ENCODE measurements at regions not wholly inside any gene's neighbourhood (a gene's known extent, or its start where the extent isn't known, plus 50 kb on each side); places are given as distances from the start of the nearest gene placed in this dataset.
A peak's percentile ranks its signal among the peaks of the same experiment; 100 is the strongest.

- CTCF ChIA-PET = no interaction called here
- DNase-seq (ENCODE audit: extremely low spot score) = no peak
- POLR2A ChIA-PET = no interaction called here
- no peak for TF ChIP-seq CTBP1 (IDR thresholded peaks at IDR 0.05; ENCODE audit: borderline replicate concordance)
- no peak for TF ChIP-seq NFRKB (IDR thresholded peaks at IDR 0.05)
- TF ChIP-seq PKNOX1 (IDR thresholded peaks at IDR 0.05) = no peak
- TF ChIP-seq ELF4 (IDR thresholded peaks at IDR 0.05) = no peak
- TF ChIP-seq SP1 (IDR thresholded peaks at IDR 0.05) = no peak
- TF ChIP-seq SUZ12 (IDR thresholded peaks at IDR 0.05) = no peak
- TF ChIP-seq L3MBTL2 (conservative IDR thresholded peaks at IDR 0.05) = no peak
- TF ChIP-seq ZNF384 (IDR thresholded peaks at IDR 0.05) = no peak
- TF ChIP-seq BHLHE40 (IDR thresholded peaks at IDR 0.05; ENCODE audit: borderline replicate concordance) = no peak
- TF ChIP-seq FOXK2 (IDR thresholded peaks at IDR 0.05) = no peak
- no peak for TF ChIP-seq LEF1 (IDR thresholded peaks at IDR 0.05; ENCODE audit: borderline replicate concordance)
- no peak for TF ChIP-seq FOXM1 (IDR thresholded peaks at IDR 0.05; ENCODE audit: borderline replicate concordance)
- TF ChIP-seq HDGF (IDR thresholded peaks at IDR 0.05; ENCODE audit: borderline replicate concordance) = no peak
- no peak for TF ChIP-seq ARNT (IDR thresholded peaks at IDR 0.05)
These were observed 240.6 kb downstream of the SNX13 start for GRCh38 chr7:17699696-17700095.

- DNase-seq (ENCODE audit: extremely low spot score) = no peak
- ChIA-PET POLR2A (no interaction called here), CTCF (no interaction called here)
- TF ChIP-seq HDGF (IDR thresholded peaks at IDR 0.05; ENCODE audit: borderline replicate concordance) (no peak), FOXA1 (IDR thresholded peaks at IDR 0.05) (no peak), NFRKB (IDR thresholded peaks at IDR 0.05) (no peak), FOXK2 (IDR thresholded peaks at IDR 0.05) (no peak), ZNF384 (IDR thresholded peaks at IDR 0.05) (no peak), LEF1 (IDR thresholded peaks at IDR 0.05; ENCODE audit: borderline replicate concordance) (no peak), FOXM1 (IDR thresholded peaks at IDR 0.05; ENCODE audit: borderline replicate concordance) (no peak), BHLHE40 (IDR thresholded peaks at IDR 0.05; ENCODE audit: borderline replicate concordance) (no peak), SUZ12 (IDR thresholded peaks at IDR 0.05) (no peak), L3MBTL2 (conservative IDR thresholded peaks at IDR 0.05) (no peak), CTBP1 (IDR thresholded peaks at IDR 0.05; ENCODE audit: borderline replicate concordance) (no peak), SP1 (IDR thresholded peaks at IDR 0.05) (no peak), ELF4 (IDR thresholded peaks at IDR 0.05) (no peak), PKNOX1 (IDR thresholded peaks at IDR 0.05) (no peak), TARDBP (IDR thresholded peaks at IDR 0.05) (no peak), ARNT (IDR thresholded peaks at IDR 0.05) (no peak)
These were observed 240.2 kb downstream of the SNX13 start for GRCh38 chr7:17700138-17700537.

GRCh38 chr7:17706275-17706674, 234.0 kb downstream of the SNX13 start:
- TF ChIP-seq NFRKB (IDR thresholded peaks at IDR 0.05) = no peak
- TF ChIP-seq TARDBP (IDR thresholded peaks at IDR 0.05) = no peak
- no peak for TF ChIP-seq FOXA1 (IDR thresholded peaks at IDR 0.05)
- TF ChIP-seq ARNT (IDR thresholded peaks at IDR 0.05) = no peak
- TF ChIP-seq ELF4 (IDR thresholded peaks at IDR 0.05) = no peak
- TF ChIP-seq SUZ12 (IDR thresholded peaks at IDR 0.05) = no peak
- TF ChIP-seq LEF1 (IDR thresholded peaks at IDR 0.05; ENCODE audit: borderline replicate concordance) = no peak
- no peak for TF ChIP-seq HDGF (IDR thresholded peaks at IDR 0.05; ENCODE audit: borderline replicate concordance)
- ChIA-PET POLR2A (no interaction called here), CTCF (interaction anchor here (0.6 to 1.2 kb wide), 6 partner anchors 20 to 1046 kb away, joined by 3 to 5 read pairs (median 3); no protein-coding TSS in a partner anchor)
- no peak for DNase-seq (ENCODE audit: extremely low spot score)

- ChIA-PET POLR2A (no interaction called here), CTCF (interaction anchor here (0.6 to 1.2 kb wide), 7 partner anchors 20 to 1047 kb away, joined by 3 to 5 read pairs (median 3); no protein-coding TSS in a partner anchor)
These were observed 233.6 kb downstream of the SNX13 start for GRCh38 chr7:17706734-17707133.

GRCh38 chr7:17709127-17709526, 231.2 kb downstream of the SNX13 start:
- no peak for DNase-seq (ENCODE audit: extremely low spot score)
- ChIA-PET POLR2A (no interaction called here), CTCF (interaction anchor here (0.6 kb wide), 2 partner anchors 612 to 708 kb away, joined by 4 read pairs; no protein-coding TSS in a partner anchor)
- no peak for TF ChIP-seq L3MBTL2 (conservative IDR thresholded peaks at IDR 0.05)
- TF ChIP-seq CTBP1 (IDR thresholded peaks at IDR 0.05; ENCODE audit: borderline replicate concordance) = no peak
- TF ChIP-seq SUZ12 (IDR thresholded peaks at IDR 0.05) = no peak
- TF ChIP-seq LEF1 (IDR thresholded peaks at IDR 0.05; ENCODE audit: borderline replicate concordance) = no peak
- TF ChIP-seq PKNOX1 (IDR thresholded peaks at IDR 0.05) = no peak
- TF ChIP-seq HDGF (IDR thresholded peaks at IDR 0.05; ENCODE audit: borderline replicate concordance) = no peak
- no peak for TF ChIP-seq ZNF384 (IDR thresholded peaks at IDR 0.05)
- no peak for TF ChIP-seq FOXK2 (IDR thresholded peaks at IDR 0.05)
- no peak for TF ChIP-seq BHLHE40 (IDR thresholded peaks at IDR 0.05; ENCODE audit: borderline replicate concordance)
- TF ChIP-seq ARNT (IDR thresholded peaks at IDR 0.05) = no peak

More at GRCh38 chr7:17706734-17707133, 233.6 kb downstream of the SNX13 start:
- no peak for TF ChIP-seq ZNF384 (IDR thresholded peaks at IDR 0.05)
- no peak for TF ChIP-seq ELF4 (IDR thresholded peaks at IDR 0.05)
- peak; percentile 69 for DNase-seq (ENCODE audit: extremely low spot score)

GRCh38 chr7:17709599-17709998, 230.7 kb downstream of the SNX13 start:
- ChIA-PET CTCF (interaction anchor here (0.6 kb wide), 2 partner anchors 38 to 708 kb away, joined by 3 to 4 read pairs; no protein-coding TSS in a partner anchor), POLR2A (no interaction called here)
- TF ChIP-seq HDGF (IDR thresholded peaks at IDR 0.05; ENCODE audit: borderline replicate concordance) (no peak), LEF1 (IDR thresholded peaks at IDR 0.05; ENCODE audit: borderline replicate concordance) (no peak), SUZ12 (IDR thresholded peaks at IDR 0.05) (no peak), ZNF384 (IDR thresholded peaks at IDR 0.05) (no peak), CTBP1 (IDR thresholded peaks at IDR 0.05; ENCODE audit: borderline replicate concordance) (no peak), PKNOX1 (IDR thresholded peaks at IDR 0.05) (no peak), NFRKB (IDR thresholded peaks at IDR 0.05) (no peak), BHLHE40 (IDR thresholded peaks at IDR 0.05; ENCODE audit: borderline replicate concordance) (no peak), SP1 (IDR thresholded peaks at IDR 0.05) (no peak), TARDBP (IDR thresholded peaks at IDR 0.05) (no peak), ELF4 (IDR thresholded peaks at IDR 0.05) (no peak), L3MBTL2 (conservative IDR thresholded peaks at IDR 0.05) (no peak), FOXM1 (IDR thresholded peaks at IDR 0.05; ENCODE audit: borderline replicate concordance) (no peak), FOXA1 (IDR thresholded peaks at IDR 0.05) (no peak), ARNT (IDR thresholded peaks at IDR 0.05) (no peak), FOXK2 (IDR thresholded peaks at IDR 0.05) (no peak)
- no peak for DNase-seq (ENCODE audit: extremely low spot score)
